GM18517 (cell line): ENCODE measurements at regions not wholly inside any gene's neighbourhood (a gene's known extent, or its start where the extent isn't known, plus 50 kb on each side); places are given as distances from the start of the nearest gene placed in this dataset.
"Not testable (repeated sequence)": the region's sequence is repeated elsewhere in the genome, so short reads cannot be mapped to it uniquely, and the experiment has no call there.

ENCODE experiments used
- ATAC-seq: cut with Tn5 transposase; IDR thresholded peaks from one replicate; pipeline ENCODE4 v1.9.1; 2021; ENCODE audit warnings: mild to moderate bottlenecking, moderate library complexity; ENCODE audit not compliant: unreplicated experiment

DNA sequence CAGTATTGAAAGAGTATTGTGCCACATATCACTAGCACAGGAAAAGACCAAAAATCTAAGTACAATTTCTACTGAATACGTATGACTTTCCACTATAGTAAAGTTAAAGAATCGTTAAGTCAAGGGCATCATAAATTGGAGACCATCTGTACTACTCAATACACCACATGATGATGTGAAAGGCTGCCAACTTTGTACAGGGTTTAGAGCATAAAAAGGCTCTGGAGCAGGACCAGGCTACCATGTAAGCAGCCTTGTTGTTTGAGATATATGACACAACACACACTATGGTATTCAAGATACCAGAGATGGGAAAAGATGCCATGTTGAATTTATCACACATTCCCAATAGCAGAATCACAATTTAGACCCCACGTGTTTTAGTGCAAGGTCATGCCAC lies 294.9 kb upstream of the TRPC5 start:
- no peak for ATAC-seq

- no peak for ATAC-seq
Observed at GRCh38 chrX:112368371-112368770, 285.8 kb upstream of the TRPC5 start.

- no peak for ATAC-seq
Observed at GRCh38 chrX:112367065-112367464, 284.5 kb upstream of the TRPC5 start.

DNA sequence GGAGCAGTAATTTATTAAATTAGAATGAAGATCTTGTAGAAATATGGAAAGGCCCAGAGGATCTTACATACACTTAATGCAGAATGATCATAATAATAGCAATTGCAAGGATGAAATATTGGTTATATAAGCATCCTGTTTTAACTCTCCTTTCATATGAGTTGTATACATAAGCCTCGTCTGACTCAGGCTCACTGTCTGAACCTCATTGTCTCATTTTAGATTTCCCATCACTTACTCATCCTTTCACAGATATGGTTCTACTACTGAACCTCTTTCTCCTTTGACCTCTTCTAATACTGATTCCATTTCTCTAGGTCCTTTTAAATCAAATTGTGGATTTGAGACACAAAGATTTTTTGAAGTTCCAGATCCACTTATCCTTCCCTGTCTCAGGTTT lies 277.3 kb upstream of the TRPC5 start:
- no peak for ATAC-seq

- no peak for ATAC-seq
Observed at GRCh38 chrX:112355931-112356330, 273.4 kb upstream of the TRPC5 start.

- no peak for ATAC-seq
Observed at GRCh38 chrX:112341598-112341997, 259.0 kb upstream of the TRPC5 start.

GRCh38 chrX:112313201-112313600 lies 230.6 kb upstream of the TRPC5 start:
- no peak for ATAC-seq

GRCh38 chrX:112306027-112306426 lies 223.5 kb upstream of the TRPC5 start:
- no peak for ATAC-seq

- no peak for ATAC-seq
Observed at GRCh38 chrX:112279940-112280339, 197.4 kb upstream of the TRPC5 start.

GRCh38 chrX:112270991-112271390 lies 188.4 kb upstream of the TRPC5 start:
- ATAC-seq, result no peak

DNA sequence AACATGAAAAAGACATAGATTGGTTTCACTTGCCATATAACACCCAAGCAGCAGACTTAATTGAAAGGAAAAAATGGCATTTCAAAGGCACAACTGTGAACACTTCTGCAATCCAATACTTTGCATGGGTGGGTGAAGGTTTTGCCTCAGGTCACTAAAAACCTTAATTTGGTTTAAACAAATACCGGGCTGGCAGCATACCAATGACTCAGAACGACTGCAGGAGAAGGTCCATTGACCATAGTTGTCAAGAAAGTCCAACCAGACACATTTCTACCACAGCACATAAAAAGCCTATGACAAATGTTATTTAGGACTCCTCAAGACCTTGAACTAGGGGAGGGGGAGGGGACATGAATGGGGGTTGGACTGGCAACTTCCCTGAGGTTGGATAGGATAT lies 183.6 kb upstream of the TRPC5 start:
- no peak for ATAC-seq

DNA sequence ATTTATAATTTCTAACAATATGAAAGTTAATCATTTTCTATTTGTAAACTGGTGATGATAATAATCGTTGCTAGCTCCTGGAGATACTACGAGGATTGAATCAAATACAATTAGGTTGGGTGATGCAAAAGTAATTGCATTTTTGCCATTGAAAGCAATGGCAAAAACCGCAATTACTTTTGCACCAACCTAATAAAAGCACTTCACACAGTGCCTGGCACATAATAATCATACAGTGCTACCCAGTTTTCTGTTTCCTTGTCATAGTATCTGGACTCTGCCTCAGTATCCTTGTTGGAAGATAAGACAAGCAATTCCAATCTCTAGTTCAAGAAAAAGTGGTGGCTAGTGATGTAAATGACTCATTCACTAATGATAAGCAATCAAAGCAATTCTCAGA lies 176.8 kb upstream of the TRPC5 start:
- ATAC-seq, result no peak

DNA sequence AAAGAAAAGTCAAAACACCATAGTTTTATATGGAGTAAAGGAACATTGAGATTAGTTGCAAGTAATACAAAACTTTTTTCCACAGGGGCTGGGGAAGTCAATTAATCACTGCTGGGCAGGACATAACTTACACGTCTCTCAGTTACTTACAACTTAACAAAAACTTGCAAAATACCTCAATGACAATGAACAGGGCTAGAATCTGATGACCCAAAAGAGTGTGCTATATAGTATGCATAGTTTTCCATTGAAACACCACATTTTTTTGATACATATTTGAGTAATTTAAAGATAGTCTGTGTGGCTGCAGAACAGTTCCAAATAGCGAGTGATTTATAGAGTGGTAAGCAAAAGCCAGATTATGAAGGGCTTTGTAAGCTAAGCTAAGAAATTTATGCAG lies 172.3 kb upstream of the TRPC5 start:
- no peak for ATAC-seq

DNA sequence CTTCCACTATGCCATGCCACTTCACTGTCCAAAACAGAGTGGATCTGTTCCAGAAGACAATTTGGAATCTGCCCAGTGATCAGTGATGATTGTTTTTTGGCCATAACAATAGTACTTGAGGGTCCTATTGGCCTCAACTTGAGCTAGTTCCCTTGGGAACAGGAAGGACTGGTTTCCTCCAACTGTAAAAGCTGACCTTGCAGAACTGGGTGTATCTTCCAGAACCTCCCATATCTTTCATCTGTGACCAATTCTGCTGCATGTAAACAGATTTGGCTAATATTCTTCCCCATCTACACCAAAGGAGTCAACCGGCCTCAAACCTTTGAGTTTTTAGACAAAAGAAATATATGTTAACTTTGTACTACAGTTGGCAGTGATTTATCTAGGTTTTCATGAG lies 165.1 kb upstream of the TRPC5 start:
- no peak for ATAC-seq

- ATAC-seq, result no peak
Observed at GRCh38 chrX:112235547-112235946, 153.0 kb upstream of the TRPC5 start.

DNA sequence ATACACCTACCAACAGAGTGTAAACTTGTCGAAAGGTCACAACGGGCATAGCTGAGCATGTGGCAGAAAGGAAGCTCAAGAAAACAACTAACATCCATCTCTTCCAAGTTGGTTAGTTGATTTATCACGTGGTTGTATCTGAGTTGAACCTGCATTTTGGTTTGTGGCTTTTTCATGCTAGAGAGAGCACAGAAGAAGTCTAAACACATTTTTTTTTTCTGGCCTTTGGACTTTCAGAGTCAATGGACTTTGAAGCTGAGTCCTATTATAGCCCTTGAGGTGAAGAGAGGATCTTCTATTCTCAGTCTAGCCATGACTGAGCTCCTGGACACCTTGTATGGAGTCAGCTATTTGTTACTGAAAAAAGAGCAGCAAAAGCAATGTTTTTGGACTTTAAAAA lies 150.6 kb upstream of the TRPC5 start:
- ATAC-seq, result no peak

DNA sequence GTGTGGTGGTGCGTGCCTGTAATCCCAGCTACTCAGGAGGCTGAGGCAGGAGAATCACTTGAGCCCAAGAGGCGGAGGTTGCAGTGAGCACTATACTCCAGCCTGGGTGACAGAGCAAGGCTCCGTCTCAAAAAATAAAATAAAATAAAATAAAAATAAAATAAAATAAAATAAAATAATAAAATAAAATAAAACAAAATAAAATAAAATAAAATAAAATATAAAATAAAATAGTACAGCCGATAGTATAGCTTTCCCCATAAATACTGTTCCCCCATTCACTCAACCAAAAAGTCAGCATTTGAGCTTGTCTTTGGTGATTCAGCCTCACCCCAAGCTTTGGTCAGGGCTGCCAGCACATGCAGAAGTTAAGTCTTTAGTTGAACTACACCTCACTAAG lies 144.2 kb upstream of the TRPC5 start:
- not testable (repeated sequence) for ATAC-seq

DNA sequence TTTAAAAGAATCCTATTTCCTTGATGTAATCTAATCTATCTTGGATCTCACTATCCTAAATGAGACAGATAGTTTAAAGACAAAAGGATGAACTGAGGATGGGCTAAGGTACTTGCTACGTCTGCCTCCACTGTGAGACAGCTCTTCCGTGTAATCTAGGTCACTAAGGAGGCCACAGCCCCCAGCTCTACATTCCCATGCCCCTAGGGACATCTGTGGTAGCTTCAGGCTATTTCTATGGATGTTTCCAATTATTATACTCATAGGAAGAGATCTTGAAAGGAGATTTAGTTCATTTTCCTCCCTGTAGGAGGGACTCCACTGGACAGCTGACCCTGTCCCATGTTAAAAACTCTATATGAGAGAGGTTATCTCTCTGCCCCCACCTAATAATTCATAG lies 140.8 kb upstream of the TRPC5 start:
- ATAC-seq, result no peak

DNA sequence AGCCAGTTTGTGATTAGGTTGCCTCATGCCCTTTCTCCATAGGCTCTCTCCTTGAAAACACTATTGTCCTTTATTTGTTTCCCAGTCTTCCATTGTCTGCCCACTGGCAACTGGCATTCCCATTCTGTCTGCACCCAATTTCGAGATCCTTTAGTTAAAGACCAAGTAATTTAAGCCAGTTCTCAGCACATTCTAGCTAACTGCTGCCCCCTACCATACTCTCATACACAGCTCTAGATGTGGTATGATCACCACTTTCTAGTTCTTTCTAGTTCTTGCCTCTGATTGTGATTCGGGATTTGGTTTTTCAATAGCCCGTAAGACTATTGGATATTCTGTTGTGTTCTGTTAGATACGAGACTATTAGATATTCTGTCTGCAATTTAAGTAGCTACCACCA lies 135.8 kb upstream of the TRPC5 start:
- ATAC-seq, result no peak

GRCh38 chrX:112211459-112211858 lies 128.9 kb upstream of the TRPC5 start:
- ATAC-seq, result no peak

DNA sequence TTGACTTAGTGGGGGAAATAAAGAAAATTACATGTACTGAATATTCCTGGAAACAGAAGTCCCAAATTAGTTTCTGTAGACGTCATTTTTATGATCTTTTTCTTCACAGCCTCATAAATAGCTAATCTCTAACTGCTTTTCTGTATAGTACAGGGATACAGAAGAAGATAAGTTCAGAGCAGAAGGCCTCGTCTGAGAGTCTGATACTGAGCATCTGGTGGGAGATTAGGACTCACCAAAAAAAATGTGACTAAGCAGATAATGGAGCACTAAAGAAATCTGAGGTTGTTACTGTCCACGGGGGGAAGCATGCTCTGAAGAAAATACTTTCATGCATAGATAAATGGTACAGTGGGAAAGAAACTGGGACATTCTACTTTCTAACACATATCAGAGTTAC lies 115.3 kb upstream of the TRPC5 start:
- ATAC-seq, result no peak

DNA sequence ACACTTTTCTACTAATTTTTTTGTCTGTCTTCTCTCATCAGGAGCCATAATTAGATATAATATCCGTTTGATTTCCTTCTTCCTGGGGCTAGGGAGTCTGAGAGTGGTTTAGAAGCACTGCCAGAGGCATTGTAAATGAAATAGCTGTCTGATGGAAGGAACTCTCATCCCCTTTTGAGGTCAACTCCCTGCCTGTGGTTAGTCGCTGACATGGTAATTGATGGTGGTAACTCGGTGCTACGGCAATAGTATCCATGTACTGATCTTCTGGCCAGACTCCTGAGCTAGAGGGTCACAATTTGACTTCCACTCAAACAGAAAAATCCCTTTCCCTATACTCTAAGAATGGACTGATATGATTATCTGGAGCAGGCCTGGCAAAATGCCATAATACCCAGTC lies 108.1 kb upstream of the TRPC5 start:
- no peak for ATAC-seq

- ATAC-seq, result not testable (repeated sequence)
Observed at GRCh38 chrX:112181361-112181760, 98.8 kb upstream of the TRPC5 start.

DNA sequence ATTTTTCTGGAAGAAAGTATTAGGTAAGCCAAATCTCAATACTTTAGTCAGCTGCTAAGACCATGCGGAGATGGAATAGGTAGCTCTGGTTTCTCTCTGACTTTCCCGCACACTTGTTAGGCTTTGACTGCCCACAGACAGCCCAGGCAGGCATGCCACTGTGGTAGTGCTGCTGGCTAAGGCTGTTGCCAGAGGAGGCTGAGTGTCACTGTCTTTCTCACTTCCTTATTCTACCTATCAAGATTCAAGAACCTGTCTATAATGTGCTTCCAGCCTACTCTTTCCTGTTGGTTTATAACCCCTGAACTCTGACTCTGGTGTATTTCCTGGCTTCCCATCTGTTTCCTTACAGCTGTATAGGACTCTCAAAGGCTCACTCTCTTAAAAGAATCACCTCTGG lies 81.8 kb upstream of the TRPC5 start:
- ATAC-seq, result peak; percentile 65
